Left lung (tissue), 4 donors: ENCODE measurements at regions not wholly inside any gene's neighbourhood (a gene's known extent, or its start where the extent isn't known, plus 50 kb on each side); places are given as distances from the start of the nearest gene placed in this dataset.

Experiments used
- ATAC-seq: fragments of 200-7000 bp; cut with Tn5 transposase; one replicate; pipeline ENCODE4 v1.9.1; 2020; ENCODE audit warnings: moderate library complexity
- DNase-seq, 4 donors: peaks; one replicate each; pipeline ENCODE4 v3.0.0-alpha.2; 2013 to 2020
- H3K27ac ChIP-seq, 2 donors: fragments of 200-600 bp; sonication (generic) in 1 of 2; one replicate each; pipeline versions ENCODE4 v1.5.0 to v1.8.0; 2020 to 2021
- H3K27me3 ChIP-seq, 2 donors: fragments of 200-600 bp; sonication (generic) in 1 of 2; one replicate each; pipeline versions ENCODE4 v1.5.0 to v1.8.0; 2020 to 2021
- H3K36me3 ChIP-seq, 2 donors: fragments of 200-600 bp; sonication (generic) in 1 of 2; one replicate each; pipeline versions ENCODE4 v1.5.0 to v1.8.0; 2020 to 2021
- H3K4me1 ChIP-seq, 2 donors: fragments of 200-600 bp; one replicate each; pipeline ENCODE4 v1.8.0; 2021
- H3K4me3 ChIP-seq, 2 donors: fragments of 200-600 bp; sonication (generic) in 1 of 2; one replicate each; pipeline versions ENCODE4 v1.5.0 to v1.8.0; 2020 to 2021; ENCODE audit warnings: mild to moderate bottlenecking in 1 of 2
- H3K9me3 ChIP-seq, 2 donors: fragments of 200-600 bp; sonication (generic) in 1 of 2; one replicate each; pipeline versions ENCODE4 v1.5.0 to v1.8.0; 2020 to 2021
- intact Hi-C, 2 donors: fragments of 100-400 bp; cut with DNase I; formaldehyde crosslinking; loops; one replicate each; pipeline versions ENCODE4 v1.11.2 to v1.14.2; 2022
- TF ChIP-seq, protein P1 (sequence below), 2 donors: fragments of 200-600 bp; sonication (generic) in 1 of 2; IDR thresholded peaks; one replicate each; pipeline versions ENCODE4 v1.5.0 to v1.8.0; 2021; ENCODE audit warnings: antibody characterized with exemption in 2 of 2
- donor health status: DM: no; HTN: yes; CAD: no.
- donor health status: DM: no; HTN: no; CAD: no.

DNA sequence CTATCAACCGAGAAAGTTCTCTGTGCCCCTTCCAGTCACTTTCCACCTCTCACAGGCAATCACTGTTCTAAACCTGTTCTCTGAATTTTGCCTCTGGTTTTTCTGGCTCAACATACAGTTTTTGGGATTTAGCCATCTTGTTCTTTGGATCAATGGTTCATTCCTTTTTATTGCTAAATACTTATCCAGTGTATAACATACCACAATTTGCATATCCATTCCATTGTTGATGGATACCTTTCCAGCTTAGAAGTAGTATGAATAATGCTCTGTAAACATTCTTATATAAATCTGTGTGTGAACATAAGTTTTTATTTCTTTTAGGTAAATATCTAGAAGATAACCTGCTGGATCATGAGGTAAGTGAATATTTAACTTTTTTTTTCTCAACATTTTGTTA lies 87.8 kb upstream of the FNDC3B start:
- Histone ChIP-seq H3K9me3 (no peaks in the 10 kb centered on the region), H3K27ac (no peak overlapping the region), H3K4me1 (peaks cover 0 to 9% of the 10 kb centered on the region in 2 donors), H3K4me3 (no peak overlapping the region), H3K36me3 (no peaks in the 10 kb centered on the region), H3K27me3 (no peaks in the 10 kb centered on the region)
- DNase-seq (no peak), ATAC-seq (no peak)
- intact Hi-C loops = no loop called here
- TF ChIP-seq, protein P1, sequence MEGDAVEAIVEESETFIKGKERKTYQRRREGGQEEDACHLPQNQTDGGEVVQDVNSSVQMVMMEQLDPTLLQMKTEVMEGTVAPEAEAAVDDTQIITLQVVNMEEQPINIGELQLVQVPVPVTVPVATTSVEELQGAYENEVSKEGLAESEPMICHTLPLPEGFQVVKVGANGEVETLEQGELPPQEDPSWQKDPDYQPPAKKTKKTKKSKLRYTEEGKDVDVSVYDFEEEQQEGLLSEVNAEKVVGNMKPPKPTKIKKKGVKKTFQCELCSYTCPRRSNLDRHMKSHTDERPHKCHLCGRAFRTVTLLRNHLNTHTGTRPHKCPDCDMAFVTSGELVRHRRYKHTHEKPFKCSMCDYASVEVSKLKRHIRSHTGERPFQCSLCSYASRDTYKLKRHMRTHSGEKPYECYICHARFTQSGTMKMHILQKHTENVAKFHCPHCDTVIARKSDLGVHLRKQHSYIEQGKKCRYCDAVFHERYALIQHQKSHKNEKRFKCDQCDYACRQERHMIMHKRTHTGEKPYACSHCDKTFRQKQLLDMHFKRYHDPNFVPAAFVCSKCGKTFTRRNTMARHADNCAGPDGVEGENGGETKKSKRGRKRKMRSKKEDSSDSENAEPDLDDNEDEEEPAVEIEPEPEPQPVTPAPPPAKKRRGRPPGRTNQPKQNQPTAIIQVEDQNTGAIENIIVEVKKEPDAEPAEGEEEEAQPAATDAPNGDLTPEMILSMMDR (IDR thresholded peaks at IDR 0.05) = no peak

DNA sequence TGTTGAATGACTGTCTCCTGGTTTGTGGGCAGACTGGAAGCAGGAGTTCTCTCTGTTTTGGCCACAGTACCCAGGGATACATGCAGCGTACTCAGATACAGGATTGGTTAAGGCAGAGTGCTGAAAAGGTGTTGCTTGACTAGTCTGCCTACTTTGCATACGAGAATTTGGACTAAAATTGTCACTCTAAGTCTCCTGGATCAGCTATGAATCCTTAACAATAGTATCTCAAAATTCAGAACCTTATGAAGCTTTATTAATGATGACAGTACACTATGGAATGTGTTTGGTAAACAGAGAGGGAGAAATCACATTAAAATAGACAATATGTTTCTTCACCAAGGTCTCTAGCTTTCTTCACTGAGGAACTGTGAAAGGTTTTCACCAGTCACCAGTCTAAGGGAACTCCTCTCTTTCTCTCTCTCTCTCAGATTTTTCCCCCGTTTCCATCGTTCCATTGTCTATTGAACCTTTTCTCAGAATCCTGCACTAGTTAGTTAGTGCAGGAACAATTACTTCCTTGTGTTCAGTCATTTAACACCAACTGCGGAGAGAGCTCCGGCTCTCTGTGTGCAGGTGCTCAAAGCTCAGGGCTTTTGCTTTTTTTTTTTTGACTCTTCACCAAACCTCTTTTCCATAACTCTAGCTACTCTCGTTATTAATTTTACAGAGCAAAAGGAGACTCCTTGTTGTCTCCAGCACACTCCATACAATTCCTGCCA lies 85.9 kb upstream of the FNDC3B start:
- intact Hi-C loops = no loop called here

DNA sequence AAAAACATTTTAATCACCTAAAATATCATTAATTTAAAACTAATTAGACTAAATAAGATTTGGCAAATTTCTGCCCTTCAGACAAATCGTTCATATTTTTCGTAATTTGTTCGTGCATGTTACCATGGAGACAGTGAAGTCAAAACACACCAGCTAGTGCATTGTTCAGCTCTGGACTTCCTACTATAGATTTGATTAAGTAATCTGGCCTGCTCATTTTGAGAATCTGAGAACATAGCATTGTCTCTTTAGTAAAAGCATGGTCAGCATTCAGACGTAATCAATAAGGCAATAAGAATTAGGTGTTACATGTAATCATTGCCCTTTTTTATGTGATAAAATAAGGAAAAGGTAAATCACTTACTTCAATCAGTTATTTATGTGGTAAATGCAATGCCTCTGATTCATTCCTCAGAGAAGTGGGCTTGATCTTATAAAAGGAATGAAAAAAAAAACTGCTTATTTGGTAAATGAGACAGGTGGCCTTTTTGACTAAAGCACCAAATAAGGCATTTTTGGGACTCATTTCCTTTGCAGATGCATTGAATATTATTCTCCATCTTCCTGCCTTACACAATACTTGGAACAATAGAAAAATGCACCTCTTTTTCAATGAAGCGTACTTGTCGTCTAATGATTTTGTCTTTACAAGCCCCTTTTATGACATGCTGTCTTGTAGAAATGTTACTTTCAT lies 84.5 kb upstream of the FNDC3B start:
- ATAC-seq (peak; percentile 50), DNase-seq (peak in 1 of 4 donors; percentile 39)
- Histone ChIP-seq H3K27me3 (no peaks in the 10 kb centered on the region), H3K36me3 (no peaks in the 10 kb centered on the region), H3K27ac (no peak overlapping the region), H3K4me3 (no peak overlapping the region), H3K9me3 (no peaks in the 10 kb centered on the region), H3K4me1 (peaks cover 0 to 10% of the 10 kb centered on the region in 2 donors)
- TF ChIP-seq, protein P1 (IDR thresholded peaks at IDR 0.05) = no peak
- intact Hi-C loops = no loop called here

More for the DNA sequence above, 85.9 kb upstream of the FNDC3B start:
- H3K27me3 ChIP-seq = no peaks in the 10 kb centered on the region
- no peaks in the 10 kb centered on the region for H3K9me3 ChIP-seq
- no peak overlapping the region for H3K27ac ChIP-seq
- peaks cover 0 to 9% of the 10 kb centered on the region in 2 donors for H3K4me1 ChIP-seq
- no peak for ATAC-seq
- H3K4me3 ChIP-seq = no peak overlapping the region
- no peaks in the 10 kb centered on the region for H3K36me3 ChIP-seq
- DNase-seq = no peak
- TF ChIP-seq, protein P1 (IDR thresholded peaks at IDR 0.05) = no peak

DNA sequence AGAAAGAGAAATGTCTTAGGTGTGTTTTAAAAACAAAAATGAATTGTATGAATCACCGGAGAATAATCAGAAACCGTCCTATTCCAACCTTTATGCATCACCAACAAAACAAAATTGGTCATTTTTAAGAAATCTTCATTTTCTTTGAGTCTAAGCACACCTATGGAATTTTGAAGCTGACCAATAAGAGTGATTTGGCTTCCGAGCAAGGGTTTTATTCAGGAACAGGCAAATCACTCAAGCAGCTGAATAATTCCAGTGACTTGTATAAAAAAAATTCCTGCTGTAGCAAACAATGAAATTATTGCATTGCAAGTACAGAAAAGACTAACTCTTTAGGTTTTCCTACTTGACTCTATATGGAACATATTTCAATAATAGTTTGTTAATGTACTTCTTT lies 83.8 kb upstream of the FNDC3B start:
- Histone ChIP-seq H3K9me3 (no peaks in the 10 kb centered on the region), H3K4me1 (peaks cover 0 to 17% of the 10 kb centered on the region in 2 donors), H3K36me3 (no peaks in the 10 kb centered on the region), H3K27ac (no peak overlapping the region), H3K4me3 (no peak overlapping the region), H3K27me3 (no peaks in the 10 kb centered on the region)
- no peak for ATAC-seq
- no peak for DNase-seq
- TF ChIP-seq, protein P1 (IDR thresholded peaks at IDR 0.05) = no peak
- intact Hi-C loops = no loop called here

DNA sequence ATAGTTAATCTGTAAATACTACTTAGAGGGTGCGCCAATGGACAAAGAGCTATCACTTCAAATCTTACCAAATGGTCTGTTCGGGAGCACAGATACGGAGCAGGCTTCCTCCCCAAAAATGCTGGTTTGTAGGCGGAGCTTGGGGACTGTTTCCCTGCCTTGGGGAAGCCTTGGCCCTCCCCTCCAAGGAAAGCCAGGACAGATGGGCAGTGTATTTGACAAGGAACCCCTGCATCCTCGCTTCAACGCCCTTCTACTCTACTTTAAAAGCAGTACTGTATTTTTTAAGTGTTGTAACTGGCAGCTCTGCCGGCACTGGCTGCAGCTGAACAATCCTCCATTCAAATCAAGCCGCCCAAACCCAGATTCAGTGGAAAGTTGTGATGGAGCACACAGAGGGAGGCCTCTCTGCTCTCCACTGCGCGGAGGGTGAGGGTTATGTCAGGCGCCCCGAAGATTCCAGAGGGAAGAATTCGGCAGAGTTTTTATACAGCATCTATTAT lies 83.1 kb upstream of the FNDC3B start:
- TF ChIP-seq, protein P1 (IDR thresholded peaks at IDR 0.05) = no peak
- H3K4me3 ChIP-seq = no peak overlapping the region
- no peaks in the 10 kb centered on the region for H3K9me3 ChIP-seq
- no peak overlapping the region for H3K27ac ChIP-seq
- H3K4me1 ChIP-seq = peaks cover 0 to 22% of the 10 kb centered on the region in 2 donors
- no peaks in the 10 kb centered on the region for H3K36me3 ChIP-seq
- intact Hi-C loops = no loop called here
- DNase-seq (no peak), ATAC-seq (no peak)
- H3K27me3 ChIP-seq = no peaks in the 10 kb centered on the region
